ENCODE measurements at regions not wholly inside any gene's neighbourhood (a gene's known extent, or its start where the extent isn't known, plus 50 kb on each side); places are given as distances from the start of the nearest gene placed in this dataset.

GRCh38 chr1:37156646-37157045 is 122.3 kb upstream of the GRIK3 start:
- intact Hi-C loops (cut with micrococcal nuclease), result no loop called here
- no peak for TF ChIP-seq CTCF (IDR thresholded peaks at IDR 0.05)
- H3K27me3 Mint-ChIP-seq, result peaks cover 25% of the 10 kb centered on the region
- no peak for DNase-seq
- H3K4me1 Mint-ChIP-seq (ENCODE audit: low read depth), result no peaks in the 10 kb centered on the region
- POLR2A ChIA-PET, result no interaction called here
- peaks cover 3% of the 10 kb centered on the region for H3K9me3 Mint-ChIP-seq
- H3K36me3 Mint-ChIP-seq (ENCODE audit: low read depth), result no peaks in the 10 kb centered on the region
- no peak overlapping the region for H3K4me3 Mint-ChIP-seq
- no peak overlapping the region for H3K27ac Mint-ChIP-seq
- CTCF ChIA-PET, result no interaction called here
- ATAC-seq, result no peak

GRCh38 chr1:37157634-37158033 is 123.3 kb upstream of the GRIK3 start:
- Mint-ChIP-seq H3K36me3 (ENCODE audit: low read depth) (no peaks in the 10 kb centered on the region), H3K9me3 (peaks cover 6% of the 10 kb centered on the region), H3K4me1 (ENCODE audit: low read depth) (no peaks in the 10 kb centered on the region), H3K4me3 (no peak overlapping the region), H3K27me3 (peaks cover 22% of the 10 kb centered on the region), H3K27ac (no peak overlapping the region)
- POLR2A ChIA-PET, result no interaction called here
- ATAC-seq (no peak), DNase-seq (no peak)
- TF ChIP-seq CTCF (IDR thresholded peaks at IDR 0.05), result no peak
- CTCF ChIA-PET, result no interaction called here
- intact Hi-C loops (cut with micrococcal nuclease), result no loop called here

DNA sequence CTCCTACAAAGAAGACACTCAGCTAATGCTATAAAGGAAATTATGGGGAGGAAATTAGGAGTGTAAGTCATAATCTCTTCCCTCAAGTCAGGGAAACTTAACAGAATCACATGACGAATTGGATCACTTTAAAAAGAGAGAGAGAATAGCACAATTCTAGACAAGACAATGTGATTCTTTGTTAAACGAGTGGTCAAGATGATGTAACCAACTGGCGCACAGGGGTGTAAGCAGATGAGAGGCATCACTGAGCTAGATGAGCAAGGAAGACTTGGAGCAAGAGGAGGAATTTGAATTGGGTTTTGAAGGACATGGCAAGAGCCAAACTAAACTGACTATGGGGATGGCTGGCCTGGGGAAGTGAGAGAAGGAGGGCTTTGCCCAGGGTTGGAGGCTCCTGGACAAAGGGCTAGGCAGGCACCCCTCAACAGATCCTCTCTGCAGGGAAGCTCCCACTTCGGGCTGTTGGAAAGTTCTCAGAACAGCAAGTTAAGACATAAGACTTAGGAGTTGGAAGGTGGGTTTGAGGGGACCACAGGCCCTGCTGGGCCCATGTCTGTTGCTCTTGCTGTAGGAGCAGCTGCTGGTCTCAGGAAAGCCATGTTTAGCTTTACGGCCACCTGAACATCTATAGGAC is 123.9 kb upstream of the GRIK3 start:
- ATAC-seq (no peak), DNase-seq (no peak)
- Mint-ChIP-seq H3K27me3 (peaks cover 22% of the 10 kb centered on the region), H3K36me3 (ENCODE audit: low read depth) (no peaks in the 10 kb centered on the region), H3K27ac (no peak overlapping the region), H3K4me3 (no peak overlapping the region), H3K4me1 (ENCODE audit: low read depth) (no peaks in the 10 kb centered on the region), H3K9me3 (peaks cover 6% of the 10 kb centered on the region)
- no peak for TF ChIP-seq CTCF (IDR thresholded peaks at IDR 0.05)
- POLR2A ChIA-PET, result no interaction called here
- intact Hi-C loops (cut with micrococcal nuclease), result no loop called here
- CTCF ChIA-PET, result no interaction called here

- ATAC-seq (no peak), DNase-seq (peak; percentile 7)
- TF ChIP-seq CTCF (IDR thresholded peaks at IDR 0.05), result no peak
- Mint-ChIP-seq H3K9me3 (peaks cover 6% of the 10 kb centered on the region), H3K4me3 (no peak overlapping the region), H3K4me1 (ENCODE audit: low read depth) (no peaks in the 10 kb centered on the region), H3K27me3 (peaks cover 18% of the 10 kb centered on the region), H3K36me3 (ENCODE audit: low read depth) (no peaks in the 10 kb centered on the region), H3K27ac (no peak overlapping the region)
- CTCF ChIA-PET, result no interaction called here
- POLR2A ChIA-PET, result no interaction called here
- intact Hi-C loops (cut with micrococcal nuclease), result no loop called here
Measured at GRCh38 chr1:37159102-37159501, 124.8 kb upstream of the GRIK3 start.

GRCh38 chr1:37161171-37161570 is 126.9 kb upstream of the GRIK3 start:
- intact Hi-C loops (cut with micrococcal nuclease), result no loop called here
- peaks cover 9% of the 10 kb centered on the region for H3K27me3 Mint-ChIP-seq
- no peak overlapping the region for H3K4me3 Mint-ChIP-seq
- TF ChIP-seq CTCF (IDR thresholded peaks at IDR 0.05), result no peak
- ChIA-PET CTCF (no interaction called here), POLR2A (no interaction called here)
- ATAC-seq (no peak), DNase-seq (no peak)
- H3K36me3 Mint-ChIP-seq (ENCODE audit: low read depth), result no peaks in the 10 kb centered on the region
- peaks cover 6% of the 10 kb centered on the region for H3K9me3 Mint-ChIP-seq
- no peak overlapping the region for H3K27ac Mint-ChIP-seq
- H3K4me1 Mint-ChIP-seq (ENCODE audit: low read depth), result no peaks in the 10 kb centered on the region
